ENCODE measurements at regions not wholly inside any gene's neighbourhood (a gene's known extent, or its start where the extent isn't known, plus 50 kb on each side); places are given as distances from the start of the nearest gene placed in this dataset.

- no peak for TF ChIP-seq CTCF (IDR thresholded peaks at IDR 0.05)
- TF ChIP-seq POLR2A (IDR thresholded peaks at IDR 0.05), result no peak
- no peak for TF ChIP-seq EP300 (IDR thresholded peaks at IDR 0.05)
Measured at GRCh38 chr5:74239261-74239660, 401.3 kb downstream of the ENC1 start.
